Colonic mucosa (tissue), 4 donors: ENCODE measurements at regions not wholly inside any gene's neighbourhood (a gene's known extent, or its start where the extent isn't known, plus 50 kb on each side); places are given as distances from the start of the nearest gene placed in this dataset.
"Not testable (repeated sequence)": the region's sequence is repeated elsewhere in the genome, so short reads cannot be mapped to it uniquely, and the experiment has no call there.

ENCODE experiments used
- DNase-seq: peaks from one replicate; pipeline ENCODE4 v3.0.0-alpha.2; 2020
- H3K27ac ChIP-seq: fragments of 200-600 bp; one replicate; pipeline ENCODE4 v1.8.0; 2021
- H3K27me3 ChIP-seq: fragments of 200-600 bp; one replicate; pipeline ENCODE4 v1.8.0; 2021
- H3K36me3 ChIP-seq: fragments of 200-600 bp; one replicate; pipeline ENCODE4 v1.8.0; 2021
- H3K4me1 ChIP-seq: fragments of 200-600 bp; one replicate; pipeline ENCODE4 v1.8.0; 2021; ENCODE audit warnings: mild to moderate bottlenecking
- H3K4me3 ChIP-seq: fragments of 200-600 bp; one replicate; pipeline ENCODE4 v1.8.0; 2021
- H3K9ac ChIP-seq, 2 donors: one replicate each; pipeline ENCODE4 v1.7.0; 2013; ENCODE audit warnings: control low read depth in 2 of 2, low read depth in 2 of 2, low read length in 2 of 2
- H3K9me3 ChIP-seq: fragments of 200-600 bp; one replicate; pipeline ENCODE4 v1.8.0; 2021
- CTCF ChIP-seq: fragments of 200-600 bp; IDR thresholded peaks from one replicate; pipeline ENCODE4 v1.8.0; 2022; ENCODE audit warnings: antibody characterized with exemption, mild to moderate bottlenecking
- intact Hi-C: fragments of 100-400 bp; cut with DNase I; formaldehyde crosslinking; loops from one replicate; pipeline ENCODE4 v1.14.1; 2022
- donor health status: healthy.
- donor health status: DM: no; HTN: no; CAD: no.
- donor health status: DM: no; HTN: no; CAD: no.

- H3K4me1 ChIP-seq, H3K27ac ChIP-seq, intact Hi-C loops, H3K36me3 ChIP-seq, H3K9ac ChIP-seq, H3K4me3 ChIP-seq, H3K9me3 ChIP-seq, DNase-seq, H3K27me3 ChIP-seq: not testable (repeated sequence)
Measured at GRCh38 chr17:45601605-45602539, 111.4 kb upstream of the PLEKHM1 start.

- H3K9ac ChIP-seq, H3K27me3 ChIP-seq, H3K4me3 ChIP-seq, H3K36me3 ChIP-seq, H3K9me3 ChIP-seq, H3K4me1 ChIP-seq, intact Hi-C loops, DNase-seq, H3K27ac ChIP-seq: not testable (repeated sequence)
Measured at GRCh38 chr17:45605751-45606150, 115.2 kb upstream of the PLEKHM1 start.

- intact Hi-C loops: not testable (repeated sequence)
Measured at GRCh38 chr17:45619984-45620405, 129.5 kb upstream of the PLEKHM1 start.

GRCh38 chr17:45620468-45620867 is 129.9 kb upstream of the PLEKHM1 start:
- Histone ChIP-seq H3K4me3 (peak overlapping the region; percentile 32), H3K9ac (peak overlapping the region in 1 of 2 donors; percentile 50)
- DNase-seq, H3K27ac ChIP-seq, H3K9me3 ChIP-seq, H3K27me3 ChIP-seq, H3K36me3 ChIP-seq, H3K4me1 ChIP-seq, intact Hi-C loops: not testable (repeated sequence)

More at GRCh38 chr17:45619984-45620405, 129.5 kb upstream of the PLEKHM1 start:
- H3K27me3 ChIP-seq, H3K36me3 ChIP-seq, H3K9ac ChIP-seq, H3K27ac ChIP-seq, H3K9me3 ChIP-seq, H3K4me1 ChIP-seq: not testable (repeated sequence)
- peak overlapping the region; percentile 32 for H3K4me3 ChIP-seq
- DNase-seq: peak; percentile 93

GRCh38 chr17:45621087-45621486 is 130.6 kb upstream of the PLEKHM1 start:
- H3K27ac ChIP-seq, H3K4me3 ChIP-seq, H3K9me3 ChIP-seq, H3K36me3 ChIP-seq, H3K9ac ChIP-seq, H3K27me3 ChIP-seq, intact Hi-C loops, DNase-seq, H3K4me1 ChIP-seq: not testable (repeated sequence)

GRCh38 chr17:45622295-45622694 is 131.8 kb upstream of the PLEKHM1 start:
- H3K4me3 ChIP-seq, H3K4me1 ChIP-seq, H3K27me3 ChIP-seq, DNase-seq, H3K9ac ChIP-seq, H3K27ac ChIP-seq, H3K36me3 ChIP-seq, H3K9me3 ChIP-seq, intact Hi-C loops: not testable (repeated sequence)

GRCh38 chr17:45628019-45628418 is 137.5 kb upstream of the PLEKHM1 start:
- no peak for DNase-seq
- Histone ChIP-seq H3K4me3 (no peak overlapping the region), H3K36me3 (peaks cover 9% of the 10 kb centered on the region), H3K4me1 (no peaks in the 10 kb centered on the region), H3K27ac (no peak overlapping the region), H3K27me3 (no peaks in the 10 kb centered on the region), H3K9ac (no peak overlapping the region), H3K9me3 (no peaks in the 10 kb centered on the region)
- intact Hi-C loops: no loop called here
- no peak for TF ChIP-seq CTCF

- Histone ChIP-seq H3K9ac (no peak overlapping the region), H3K27ac (no peak overlapping the region), H3K4me1 (no peaks in the 10 kb centered on the region), H3K27me3 (no peaks in the 10 kb centered on the region), H3K9me3 (no peaks in the 10 kb centered on the region), H3K4me3 (no peak overlapping the region), H3K36me3 (peaks cover 9% of the 10 kb centered on the region)
- DNase-seq: no peak
- intact Hi-C loops: no loop called here
- no peak for TF ChIP-seq CTCF
Measured at GRCh38 chr17:45631941-45632340, 141.4 kb upstream of the PLEKHM1 start.
